SJSA1 (cell line): ENCODE measurements at regions not wholly inside any gene's neighbourhood (a gene's known extent, or its start where the extent isn't known, plus 50 kb on each side); places are given as distances from the start of the nearest gene placed in this dataset.

Experiments
- DNase-seq, 2 experiments: peaks; one replicate each; pipeline ENCODE4 v3.0.0-alpha.2; 2015 to 2020; ENCODE audit warnings: low spot score in 2 of 2, low read depth in 1 of 2
- H3K27ac ChIP-seq: fragments of 250-450 bp; sonication (Bioruptor Pico); 2 replicates; pipeline ENCODE4 v1.5.1; 2020; ENCODE audit warnings: mild to moderate bottlenecking, moderate library complexity
- H3K27me3 ChIP-seq: fragments of 250-450 bp; sonication (Bioruptor Pico); replicated peaks from 2 replicates; pipeline ENCODE4 v1.5.1; 2020; ENCODE audit warnings: mild to moderate bottlenecking, moderate library complexity
- H3K36me3 ChIP-seq: fragments of 250-450 bp; sonication (Bioruptor Pico); 2 replicates; pipeline ENCODE4 v1.5.1; 2020; ENCODE audit warnings: mild to moderate bottlenecking
- H3K4me1 ChIP-seq: fragments of 250-450 bp; sonication (Bioruptor Pico); replicated peaks from 2 replicates; pipeline ENCODE4 v1.6.1; 2021; ENCODE audit warnings: mild to moderate bottlenecking
- H3K4me3 ChIP-seq: fragments of 250-450 bp; sonication (Bioruptor Pico); 2 replicates; pipeline ENCODE4 v1.5.1; 2020; ENCODE audit warnings: mild to moderate bottlenecking
- H3K9me3 ChIP-seq: fragments of 250-450 bp; sonication (Bioruptor Pico); replicated peaks from 2 replicates; pipeline ENCODE4 v1.5.1; 2020; ENCODE audit warnings: mild to moderate bottlenecking

DNA sequence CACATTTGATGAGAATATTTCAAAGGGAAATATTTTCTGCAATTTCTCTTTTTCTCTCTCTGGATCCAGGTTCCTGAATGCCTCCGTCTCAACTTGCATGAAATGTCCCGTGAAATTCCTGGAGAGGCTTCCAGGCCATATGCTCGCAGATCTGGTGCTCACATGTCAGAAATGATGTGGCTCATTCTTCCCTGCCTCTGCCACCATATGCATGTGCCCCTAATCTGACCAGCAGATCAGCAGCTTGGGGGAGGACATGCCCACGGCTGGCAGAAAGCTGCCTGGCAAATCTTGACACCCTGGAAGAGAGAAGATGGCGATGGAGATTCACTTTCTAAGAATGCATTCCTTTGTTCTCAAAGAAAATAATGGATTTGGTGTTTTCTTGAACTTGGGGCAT lies 490.7 kb downstream of the RPS24 start:
- Histone ChIP-seq H3K9me3 (no peaks in the 10 kb centered on the region), H3K27ac (no peak overlapping the region), H3K4me1 (no peaks in the 10 kb centered on the region), H3K36me3 (no peaks in the 10 kb centered on the region), H3K4me3 (no peak overlapping the region), H3K27me3 (no peaks in the 10 kb centered on the region)
- DNase-seq = no peak

DNA sequence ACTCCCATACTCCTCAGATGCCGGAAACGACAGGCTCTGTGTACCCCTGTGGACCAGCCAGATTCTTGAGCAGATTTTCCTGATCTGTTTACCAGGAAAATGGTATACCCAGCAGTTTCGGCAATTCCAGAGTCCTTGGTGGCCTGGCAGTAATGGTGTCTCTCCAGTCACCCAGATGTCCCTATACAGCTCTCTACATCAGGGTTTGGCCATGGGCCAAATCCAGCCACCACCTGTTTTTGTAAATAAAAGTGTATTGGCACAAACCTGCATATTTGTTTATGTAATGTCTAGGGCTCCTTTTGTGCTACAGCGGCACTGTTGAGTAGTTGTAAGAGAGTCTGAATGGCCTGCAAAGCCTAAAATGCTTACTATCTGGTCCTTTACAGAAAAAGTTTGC lies 491.3 kb downstream of the RPS24 start:
- Histone ChIP-seq H3K27ac (no peak overlapping the region), H3K36me3 (no peaks in the 10 kb centered on the region), H3K4me3 (no peak overlapping the region), H3K27me3 (no peaks in the 10 kb centered on the region), H3K4me1 (no peaks in the 10 kb centered on the region), H3K9me3 (no peaks in the 10 kb centered on the region)
- DNase-seq = no peak

DNA sequence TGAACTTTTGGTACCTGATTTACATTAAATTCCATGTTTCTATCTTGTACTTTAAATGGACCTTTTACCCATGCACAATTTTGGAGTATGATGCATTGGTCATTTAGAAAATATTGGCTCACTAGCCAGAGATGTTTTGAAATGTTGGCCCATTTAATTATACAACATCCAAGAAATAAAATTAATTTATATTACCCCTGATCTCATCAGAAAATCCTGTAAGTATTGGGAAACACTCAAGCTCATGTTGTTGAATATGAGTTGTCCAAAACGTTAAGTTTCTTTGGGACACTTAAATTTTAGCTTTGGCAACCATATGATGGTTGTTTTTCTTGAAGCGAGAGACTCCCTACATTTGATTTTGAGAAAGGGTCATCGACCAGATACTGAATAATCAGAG lies 492.7 kb downstream of the RPS24 start:
- Histone ChIP-seq H3K27me3 (no peaks in the 10 kb centered on the region), H3K36me3 (no peaks in the 10 kb centered on the region), H3K27ac (no peak overlapping the region), H3K9me3 (no peaks in the 10 kb centered on the region), H3K4me1 (no peaks in the 10 kb centered on the region), H3K4me3 (no peak overlapping the region)
- no peak for DNase-seq

DNA sequence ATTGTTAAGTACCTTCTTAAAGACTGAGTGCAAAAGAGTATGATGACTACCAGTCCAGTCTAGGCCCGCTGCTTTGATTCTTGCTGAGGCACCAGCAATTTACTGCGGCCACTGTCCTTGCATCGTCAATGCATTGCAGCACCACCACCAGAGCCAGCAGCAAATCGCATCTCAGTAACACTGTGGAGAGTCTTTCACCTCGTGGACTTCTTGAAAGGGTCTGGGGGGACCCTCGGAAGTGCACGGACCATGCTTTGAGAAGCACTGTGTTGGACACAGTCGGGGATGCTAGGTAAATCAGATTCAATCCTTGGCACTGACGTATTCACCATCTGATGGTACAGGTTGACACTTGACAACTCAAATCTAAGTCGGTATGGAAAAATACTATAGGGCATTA lies 493.6 kb downstream of the RPS24 start:
- no peaks in the 10 kb centered on the region for H3K27me3 ChIP-seq
- H3K9me3 ChIP-seq = no peaks in the 10 kb centered on the region
- H3K4me3 ChIP-seq = no peak overlapping the region
- no peak for DNase-seq
- H3K4me1 ChIP-seq = no peaks in the 10 kb centered on the region
- no peaks in the 10 kb centered on the region for H3K36me3 ChIP-seq
- no peak overlapping the region for H3K27ac ChIP-seq

DNA sequence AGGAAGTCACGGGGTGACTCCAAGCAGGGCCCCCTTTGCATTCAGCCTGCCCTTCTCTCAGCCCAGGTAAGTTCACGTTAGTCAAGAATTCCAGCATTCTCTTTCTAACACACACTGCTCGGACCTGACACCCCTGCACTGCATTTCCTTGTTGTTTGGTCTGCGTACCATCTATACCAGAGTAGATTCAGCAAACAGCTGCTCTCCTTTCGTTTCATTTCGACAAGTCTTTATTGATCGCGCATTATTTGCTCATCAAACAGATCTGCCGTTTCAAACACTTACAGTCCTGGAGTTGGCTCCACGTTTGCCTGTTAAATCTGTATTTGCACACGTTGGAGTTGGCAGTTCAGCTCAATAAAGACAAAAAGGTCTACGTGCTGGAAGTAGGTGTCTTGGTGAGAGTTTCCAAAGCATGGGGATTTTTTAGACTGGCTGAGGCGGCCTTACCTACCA lies 495.1 kb downstream of the RPS24 start:
- Histone ChIP-seq H3K4me1 (peaks cover 7% of the 10 kb centered on the region), H3K9me3 (no peaks in the 10 kb centered on the region), H3K36me3 (no peaks in the 10 kb centered on the region), H3K27ac (no peak overlapping the region), H3K27me3 (no peaks in the 10 kb centered on the region), H3K4me3 (no peak overlapping the region)
- DNase-seq = no peak

DNA sequence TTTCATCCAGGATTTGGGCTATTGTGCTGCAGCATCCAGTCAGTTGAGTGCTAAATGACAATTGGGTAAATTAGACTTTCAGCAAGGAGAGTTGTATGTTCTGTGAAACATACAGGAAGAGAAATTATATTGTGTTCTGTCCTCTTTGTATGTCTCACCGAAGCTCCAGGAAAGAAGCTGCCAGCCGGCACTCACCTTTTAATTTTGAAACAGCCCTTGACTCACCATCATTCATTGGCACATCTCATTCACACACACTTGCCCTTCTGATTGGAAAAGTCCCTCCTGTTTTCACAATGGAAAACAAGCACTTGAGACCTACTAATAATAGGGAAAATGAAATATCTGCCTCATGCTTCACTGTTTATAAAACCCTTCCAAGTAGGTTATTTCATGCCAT lies 495.6 kb downstream of the RPS24 start:
- no peak overlapping the region for H3K27ac ChIP-seq
- no peaks in the 10 kb centered on the region for H3K27me3 ChIP-seq
- H3K9me3 ChIP-seq = no peaks in the 10 kb centered on the region
- no peaks in the 10 kb centered on the region for H3K36me3 ChIP-seq
- peaks cover 9% of the 10 kb centered on the region for H3K4me1 ChIP-seq
- DNase-seq = no peak
- H3K4me3 ChIP-seq = no peak overlapping the region

DNA sequence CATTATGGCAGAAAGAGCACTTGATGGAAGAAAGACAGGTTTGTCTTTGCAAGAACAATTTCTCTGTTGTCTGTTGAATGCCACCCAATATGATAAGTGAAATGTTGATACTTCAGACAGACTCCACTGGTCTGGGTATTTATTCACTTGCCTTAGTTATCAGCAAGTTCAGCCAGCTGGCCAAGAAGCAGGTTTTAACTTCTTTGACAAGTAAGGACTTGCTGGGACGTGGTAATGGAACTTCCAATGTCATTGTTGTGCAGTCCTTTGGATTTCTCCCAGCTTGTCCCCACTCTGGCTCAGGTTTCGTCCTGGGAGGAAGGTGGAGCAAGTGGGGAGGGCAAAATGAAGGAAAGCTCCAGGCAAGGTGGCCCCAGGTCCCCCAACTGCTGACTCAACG lies 497.4 kb downstream of the RPS24 start:
- H3K9me3 ChIP-seq = no peaks in the 10 kb centered on the region
- no peaks in the 10 kb centered on the region for H3K36me3 ChIP-seq
- DNase-seq = no peak
- H3K4me3 ChIP-seq = no peak overlapping the region
- H3K4me1 ChIP-seq = peaks cover 9% of the 10 kb centered on the region
- H3K27ac ChIP-seq = no peak overlapping the region
- no peaks in the 10 kb centered on the region for H3K27me3 ChIP-seq

DNA sequence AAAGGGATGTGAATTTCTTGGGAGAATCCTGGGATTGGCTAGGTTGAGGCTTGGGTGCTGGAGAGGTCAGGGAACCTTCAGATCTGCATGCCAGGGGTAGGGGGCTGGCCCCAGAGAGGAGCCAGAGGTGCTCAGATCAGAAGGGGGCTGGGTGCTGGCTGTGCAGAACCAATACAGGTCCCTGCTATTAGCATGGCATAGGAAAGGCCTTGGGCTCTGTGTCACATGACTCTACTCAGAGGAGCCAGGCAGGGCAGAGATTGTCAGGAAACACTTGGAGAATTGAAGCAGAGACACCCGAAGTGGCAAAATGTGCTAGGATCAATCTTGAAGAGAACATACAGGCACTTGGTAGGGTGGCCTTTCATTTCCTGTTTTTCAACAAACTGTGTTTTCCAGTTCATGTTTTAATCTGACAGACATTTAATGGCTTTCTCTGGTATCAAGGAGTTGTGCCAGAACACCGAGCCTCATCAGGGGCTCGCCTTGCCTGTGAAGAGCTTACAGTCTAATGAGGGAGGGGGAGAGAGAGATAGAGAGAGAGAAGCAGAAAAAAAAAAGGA lies 498.9 kb downstream of the RPS24 start:
- Histone ChIP-seq H3K27ac (no peak overlapping the region), H3K27me3 (no peaks in the 10 kb centered on the region), H3K36me3 (no peaks in the 10 kb centered on the region), H3K4me1 (peaks cover 9% of the 10 kb centered on the region), H3K4me3 (no peak overlapping the region), H3K9me3 (no peaks in the 10 kb centered on the region)
- DNase-seq = no peak

DNA sequence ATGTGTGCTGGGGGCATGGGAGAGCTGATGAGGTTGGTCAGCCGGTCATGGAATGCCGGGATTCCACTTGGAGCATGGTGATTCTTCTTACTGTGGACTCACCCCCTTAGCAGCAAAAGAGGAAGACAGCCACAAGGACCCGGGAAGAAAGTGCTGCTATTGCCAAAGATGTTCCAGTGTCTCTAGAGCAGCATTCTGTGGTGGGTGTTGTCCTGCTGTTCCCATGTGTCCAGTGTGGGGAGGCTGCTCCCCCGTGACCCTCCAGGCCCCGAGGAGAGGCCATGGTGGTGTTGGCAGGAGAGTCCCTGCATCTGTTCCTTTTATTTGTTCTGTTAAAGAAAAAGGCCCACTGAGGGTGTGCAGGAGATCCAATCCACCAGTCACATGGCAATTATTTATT lies 499.4 kb downstream of the RPS24 start:
- no peaks in the 10 kb centered on the region for H3K9me3 ChIP-seq
- no peak for DNase-seq

DNA sequence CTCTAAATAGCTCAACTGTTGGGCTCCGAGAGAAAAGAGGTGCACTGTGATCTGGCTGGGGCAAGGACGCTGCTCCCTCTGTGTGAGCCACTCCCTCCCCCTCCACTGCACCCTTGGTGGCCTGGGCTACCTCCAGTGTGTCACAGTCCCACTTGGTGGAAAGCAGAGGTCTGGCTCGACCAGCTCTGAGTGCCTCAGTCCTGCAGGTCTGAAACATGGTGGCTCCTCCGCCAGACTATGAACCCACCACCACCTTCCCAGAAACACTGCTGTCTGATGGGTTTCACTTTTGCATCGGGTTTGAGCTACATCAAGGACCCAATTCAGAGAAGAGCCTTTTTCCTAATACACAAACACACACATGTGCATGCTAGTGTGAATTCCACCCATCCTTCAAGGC lies 500.1 kb downstream of the RPS24 start:
- no peaks in the 10 kb centered on the region for H3K27me3 ChIP-seq
- no peaks in the 10 kb centered on the region for H3K9me3 ChIP-seq
- H3K36me3 ChIP-seq = no peaks in the 10 kb centered on the region
- peaks cover 9% of the 10 kb centered on the region for H3K4me1 ChIP-seq
- H3K4me3 ChIP-seq = no peak overlapping the region
- DNase-seq = no peak
- no peak overlapping the region for H3K27ac ChIP-seq

More for the DNA sequence above, 499.4 kb downstream of the RPS24 start:
- H3K4me3 ChIP-seq = no peak overlapping the region
- no peak overlapping the region for H3K27ac ChIP-seq
- peaks cover 9% of the 10 kb centered on the region for H3K4me1 ChIP-seq
- H3K27me3 ChIP-seq = no peaks in the 10 kb centered on the region
- H3K36me3 ChIP-seq = no peaks in the 10 kb centered on the region

DNA sequence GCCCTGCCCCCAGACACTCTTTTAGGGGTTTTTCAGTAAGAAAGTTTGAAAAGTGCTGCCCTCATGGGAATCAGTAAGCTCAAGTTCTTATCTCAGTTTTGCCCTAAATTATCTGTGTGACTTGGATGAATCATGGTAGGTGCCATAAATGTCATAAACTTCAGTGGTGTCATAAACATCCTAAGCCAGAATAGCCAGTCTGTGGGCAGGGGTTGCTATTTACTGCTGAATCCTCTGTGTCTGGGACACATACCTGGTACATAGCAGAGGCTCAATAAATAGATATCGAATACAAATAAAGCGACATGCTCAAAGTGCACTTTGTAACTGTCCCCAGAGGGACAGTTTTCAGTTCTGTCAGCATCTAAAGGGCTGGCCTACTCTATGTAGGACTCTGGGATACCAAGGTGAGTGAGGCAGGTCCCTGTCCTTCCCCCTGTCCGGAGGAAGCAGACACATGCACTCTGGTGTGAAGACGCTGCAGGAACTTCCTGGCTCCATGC lies 502.1 kb downstream of the RPS24 start:
- Histone ChIP-seq H3K4me1 (peaks cover 17% of the 10 kb centered on the region), H3K4me3 (no peak overlapping the region), H3K27ac (no peak overlapping the region), H3K9me3 (no peaks in the 10 kb centered on the region), H3K27me3 (no peaks in the 10 kb centered on the region), H3K36me3 (no peaks in the 10 kb centered on the region)
- no peak for DNase-seq

DNA sequence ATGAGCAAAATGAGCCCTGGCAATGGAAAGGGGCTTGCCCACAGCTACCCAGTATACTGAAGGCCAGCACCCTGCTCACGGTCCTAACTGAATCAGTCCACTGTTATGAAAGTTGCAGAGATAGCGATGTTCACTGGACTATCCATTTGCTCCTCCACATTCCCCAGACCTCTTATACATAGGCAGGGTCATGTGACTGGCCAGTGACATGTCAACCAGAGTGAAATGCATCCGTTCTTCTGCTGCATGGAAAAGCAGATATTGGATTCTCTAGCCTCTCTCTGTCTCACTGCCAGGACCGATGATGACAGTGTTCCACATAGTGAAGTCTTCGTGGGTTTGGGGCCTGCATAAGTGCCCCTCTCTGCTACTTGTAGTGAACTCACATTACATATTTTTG lies 503.4 kb downstream of the RPS24 start:
- Histone ChIP-seq H3K27ac (no peak overlapping the region), H3K36me3 (no peaks in the 10 kb centered on the region), H3K4me1 (peaks cover 30% of the 10 kb centered on the region), H3K9me3 (no peaks in the 10 kb centered on the region), H3K4me3 (no peak overlapping the region), H3K27me3 (no peaks in the 10 kb centered on the region)
- no peak for DNase-seq

DNA sequence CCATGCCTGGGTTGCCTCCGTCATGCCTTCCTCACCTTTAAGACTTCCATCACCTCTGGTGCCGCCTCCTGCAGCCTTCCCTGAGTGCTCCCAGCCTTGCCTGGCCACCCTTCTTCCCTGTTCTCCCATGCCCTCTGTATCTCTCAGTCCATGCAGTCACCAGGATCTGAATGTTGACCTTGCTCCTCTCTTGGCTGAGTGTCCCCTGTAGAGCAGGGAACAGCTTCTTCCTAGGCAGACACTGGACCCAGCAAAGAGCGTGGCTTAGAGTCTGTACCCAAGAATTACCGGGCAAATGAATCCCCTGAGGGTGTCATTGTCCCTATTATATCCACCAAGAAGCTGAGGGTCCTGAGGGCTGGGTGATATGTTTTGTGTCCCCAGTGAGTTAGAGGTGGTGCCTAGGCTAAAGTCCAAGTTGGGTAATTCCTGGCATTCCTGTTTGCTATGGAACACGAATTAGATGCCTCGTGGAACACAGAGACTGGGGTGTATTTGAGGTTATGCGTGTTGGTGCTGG lies 505.6 kb downstream of the RPS24 start:
- Histone ChIP-seq H3K27ac (no peak overlapping the region), H3K4me3 (no peak overlapping the region), H3K4me1 (peaks cover 42% of the 10 kb centered on the region), H3K36me3 (no peaks in the 10 kb centered on the region), H3K9me3 (no peaks in the 10 kb centered on the region), H3K27me3 (no peaks in the 10 kb centered on the region)
- no peak for DNase-seq

DNA sequence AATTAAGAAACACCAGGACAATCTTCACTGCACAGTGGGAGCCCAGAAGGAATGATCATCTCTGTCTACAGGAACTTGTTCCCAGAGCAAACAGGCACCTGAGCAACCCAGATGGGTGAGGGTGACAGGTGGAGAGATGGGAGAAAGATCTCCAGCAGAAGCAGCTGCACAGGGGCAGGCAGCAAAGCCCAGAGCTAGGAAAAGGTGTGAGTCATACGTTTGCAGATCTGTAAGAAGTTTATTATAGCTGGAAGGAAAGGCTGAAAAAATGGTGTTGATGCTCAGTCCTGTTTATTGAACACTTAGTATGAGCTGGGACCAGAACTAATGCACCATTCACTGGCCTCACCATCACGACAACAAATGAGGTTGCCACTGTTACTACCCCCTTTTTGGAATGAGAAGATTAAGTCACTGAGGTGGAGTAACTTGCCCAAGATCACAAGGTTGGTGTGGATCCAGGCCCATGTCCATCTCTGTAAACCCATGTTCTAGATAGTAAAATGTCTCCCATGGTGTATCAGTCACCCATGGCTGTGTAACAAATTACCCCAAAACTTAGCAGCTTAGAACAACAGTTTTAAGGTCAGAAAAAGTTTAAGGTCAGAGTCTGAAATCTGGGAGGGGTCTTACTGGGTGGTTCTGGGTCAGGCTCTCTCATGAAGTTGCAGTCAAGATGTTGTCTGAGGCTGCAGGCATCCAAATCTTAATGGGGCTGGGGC lies 506.9 kb downstream of the RPS24 start:
- Histone ChIP-seq H3K4me3 (no peak overlapping the region), H3K36me3 (no peaks in the 10 kb centered on the region), H3K9me3 (no peaks in the 10 kb centered on the region), H3K27me3 (no peaks in the 10 kb centered on the region), H3K27ac (no peak overlapping the region), H3K4me1 (peaks cover 42% of the 10 kb centered on the region)
- peak in 1 of 2 experiments; percentile 12 for DNase-seq
